Bronchial epithelial cell (primary cell): ENCODE measurements at regions not wholly inside any gene's neighbourhood (a gene's known extent, or its start where the extent isn't known, plus 50 kb on each side); places are given as distances from the start of the nearest gene placed in this dataset.

ENCODE experiments used
- DNase-seq: peaks from one replicate; pipeline ENCODE4 v3.0.0-alpha.2; 2010; ENCODE audit warnings: low read depth
- FAIRE-seq: peaks from 2 replicates; lab custom pipeline; 2011; peaks lifted over from hg19 to GRCh38; lab: Jason Lieb, UNC
- H3K27me3 ChIP-seq: 2 replicates; pipeline ENCODE4 v1.5.1; 2011; ENCODE audit warnings: low read length; ENCODE audit not compliant: control insufficient read depth, insufficient read depth
- H3K36me3 ChIP-seq: 2 replicates; pipeline ENCODE4 v1.5.1; 2011; ENCODE audit warnings: low read length; ENCODE audit not compliant: control insufficient read depth, insufficient read depth
- H3K4me3 ChIP-seq: 2 replicates; pipeline ENCODE4 v1.5.1; 2011; ENCODE audit warnings: mild to moderate bottlenecking, low read depth, low read length, control low read depth
- CTCF ChIP-seq: IDR thresholded peaks from 2 replicates; pipeline ENCODE4 v1.5.1; 2011; ENCODE audit warnings: mild to moderate bottlenecking, moderate library complexity, low read length, control low read depth, inconsistent platforms; ENCODE audit not compliant: insufficient read depth, severe bottlenecking

- DNase-seq (no peak), FAIRE-seq (no peak)
- TF ChIP-seq CTCF = no peak
- H3K36me3 ChIP-seq = no peaks in the 10 kb centered on the region
- H3K4me3 ChIP-seq = no peak overlapping the region
- no peaks in the 10 kb centered on the region for H3K27me3 ChIP-seq
These were observed 318.1 kb upstream of the GRM7 start for GRCh38 chr3:6542795-6543194.

GRCh38 chr3:6549296-6549695, 311.6 kb upstream of the GRM7 start:
- H3K36me3 ChIP-seq = no peaks in the 10 kb centered on the region
- TF ChIP-seq CTCF = no peak
- no peaks in the 10 kb centered on the region for H3K27me3 ChIP-seq
- FAIRE-seq = no peak
- DNase-seq = no peak
- no peak overlapping the region for H3K4me3 ChIP-seq

GRCh38 chr3:6551165-6551564, 309.8 kb upstream of the GRM7 start:
- DNase-seq (no peak), FAIRE-seq (no peak)
- no peak for TF ChIP-seq CTCF
- Histone ChIP-seq H3K27me3 (no peaks in the 10 kb centered on the region), H3K36me3 (no peaks in the 10 kb centered on the region), H3K4me3 (no peak overlapping the region)

- no peak for DNase-seq
- no peak overlapping the region for H3K4me3 ChIP-seq
- no peak for FAIRE-seq
- no peaks in the 10 kb centered on the region for H3K36me3 ChIP-seq
- no peak for TF ChIP-seq CTCF
- no peaks in the 10 kb centered on the region for H3K27me3 ChIP-seq
These were observed 300.7 kb upstream of the GRM7 start for GRCh38 chr3:6560259-6560658.

- TF ChIP-seq CTCF = no peak
- FAIRE-seq (no peak), DNase-seq (no peak)
- no peak overlapping the region for H3K4me3 ChIP-seq
- no peaks in the 10 kb centered on the region for H3K36me3 ChIP-seq
- H3K27me3 ChIP-seq = no peaks in the 10 kb centered on the region
These were observed 293.7 kb upstream of the GRM7 start for GRCh38 chr3:6567241-6567640.

- no peak for FAIRE-seq
- Histone ChIP-seq H3K36me3 (no peaks in the 10 kb centered on the region), H3K4me3 (no peak overlapping the region), H3K27me3 (no peaks in the 10 kb centered on the region)
- TF ChIP-seq CTCF = no peak
- DNase-seq = no peak
These were observed 291.9 kb upstream of the GRM7 start for GRCh38 chr3:6568999-6569493.
